ENCODE measurements at regions not wholly inside any gene's neighbourhood (a gene's known extent, or its start where the extent isn't known, plus 50 kb on each side); places are given as distances from the start of the nearest gene placed in this dataset.

GRCh38 chr14:84806622-84807021, 723.3 kb upstream of the FLRT2 start:
- DNase-seq (ENCODE audit: insufficient read length, low spot score) (no peak), FAIRE-seq (no peak)
- TF ChIP-seq SPI1 (IDR thresholded peaks at IDR 0.05; ENCODE audit: low read depth, low read length) (no peak), POU2F2 (IDR thresholded peaks at IDR 0.05; ENCODE audit: low read depth, low read length) (no peak), PAX5 (IDR thresholded peaks at IDR 0.05; ENCODE audit: insufficient read depth, low read length, severe bottlenecking) (no peak), TAF1 (IDR thresholded peaks at IDR 0.05; ENCODE audit: low read depth, low read length) (no peak), POLR2A (IDR thresholded peaks at IDR 0.05; ENCODE audit: low read depth, low read length) (no peak), POLR2AphosphoS5 (IDR thresholded peaks at IDR 0.05; ENCODE audit: low read depth, low read length) (no peak)

GRCh38 chr14:84807673-84808072, 722.3 kb upstream of the FLRT2 start:
- no peak for TF ChIP-seq TAF1 (IDR thresholded peaks at IDR 0.05; ENCODE audit: low read depth, low read length)
- TF ChIP-seq POLR2A (IDR thresholded peaks at IDR 0.05; ENCODE audit: low read depth, low read length), result no peak
- no peak for TF ChIP-seq SPI1 (IDR thresholded peaks at IDR 0.05; ENCODE audit: low read depth, low read length)
- TF ChIP-seq PAX5 (IDR thresholded peaks at IDR 0.05; ENCODE audit: insufficient read depth, low read length, severe bottlenecking), result no peak
- no peak for TF ChIP-seq POLR2AphosphoS5 (IDR thresholded peaks at IDR 0.05; ENCODE audit: low read depth, low read length)
- TF ChIP-seq POU2F2 (IDR thresholded peaks at IDR 0.05; ENCODE audit: low read depth, low read length), result no peak
- FAIRE-seq (no peak), DNase-seq (ENCODE audit: insufficient read length, low spot score) (no peak)

- TF ChIP-seq TAF1 (IDR thresholded peaks at IDR 0.05; ENCODE audit: low read depth, low read length) (no peak), POU2F2 (IDR thresholded peaks at IDR 0.05; ENCODE audit: low read depth, low read length) (no peak), PAX5 (IDR thresholded peaks at IDR 0.05; ENCODE audit: insufficient read depth, low read length, severe bottlenecking) (no peak), POLR2AphosphoS5 (IDR thresholded peaks at IDR 0.05; ENCODE audit: low read depth, low read length) (no peak), SPI1 (IDR thresholded peaks at IDR 0.05; ENCODE audit: low read depth, low read length) (no peak), POLR2A (IDR thresholded peaks at IDR 0.05; ENCODE audit: low read depth, low read length) (no peak)
- no peak for FAIRE-seq
- no peak for DNase-seq (ENCODE audit: insufficient read length, low spot score)
Observed at GRCh38 chr14:84809158-84809557, 720.8 kb upstream of the FLRT2 start.

GRCh38 chr14:84814391-84814790, 715.6 kb upstream of the FLRT2 start:
- FAIRE-seq, result no peak

GRCh38 chr14:84819528-84819927, 710.4 kb upstream of the FLRT2 start:
- DNase-seq (ENCODE audit: insufficient read length, low spot score), result no peak
- FAIRE-seq, result no peak

More at GRCh38 chr14:84814391-84814790, 715.6 kb upstream of the FLRT2 start:
- DNase-seq (ENCODE audit: insufficient read length, low spot score), result no peak
- TF ChIP-seq POU2F2 (IDR thresholded peaks at IDR 0.05; ENCODE audit: low read depth, low read length), result no peak
- no peak for TF ChIP-seq POLR2A (IDR thresholded peaks at IDR 0.05; ENCODE audit: low read depth, low read length)
- no peak for TF ChIP-seq PAX5 (IDR thresholded peaks at IDR 0.05; ENCODE audit: insufficient read depth, low read length, severe bottlenecking)
- TF ChIP-seq SPI1 (IDR thresholded peaks at IDR 0.05; ENCODE audit: low read depth, low read length), result no peak
- TF ChIP-seq POLR2AphosphoS5 (IDR thresholded peaks at IDR 0.05; ENCODE audit: low read depth, low read length), result no peak
- no peak for TF ChIP-seq TAF1 (IDR thresholded peaks at IDR 0.05; ENCODE audit: low read depth, low read length)

GRCh38 chr14:84825481-84826251, 704.3 kb upstream of the FLRT2 start:
- no peak for TF ChIP-seq PAX5 (IDR thresholded peaks at IDR 0.05; ENCODE audit: insufficient read depth, low read length, severe bottlenecking)
- no peak for TF ChIP-seq POLR2AphosphoS5 (IDR thresholded peaks at IDR 0.05; ENCODE audit: low read depth, low read length)
- TF ChIP-seq POU2F2 (IDR thresholded peaks at IDR 0.05; ENCODE audit: low read depth, low read length), result no peak
- TF ChIP-seq POLR2A (IDR thresholded peaks at IDR 0.05; ENCODE audit: low read depth, low read length), result no peak
- no peak for TF ChIP-seq TAF1 (IDR thresholded peaks at IDR 0.05; ENCODE audit: low read depth, low read length)
- FAIRE-seq (no peak), DNase-seq (ENCODE audit: insufficient read length, low spot score) (no peak)

More at GRCh38 chr14:84819528-84819927, 710.4 kb upstream of the FLRT2 start:
- no peak for TF ChIP-seq PAX5 (IDR thresholded peaks at IDR 0.05; ENCODE audit: insufficient read depth, low read length, severe bottlenecking)
- TF ChIP-seq POLR2AphosphoS5 (IDR thresholded peaks at IDR 0.05; ENCODE audit: low read depth, low read length), result no peak
- TF ChIP-seq POU2F2 (IDR thresholded peaks at IDR 0.05; ENCODE audit: low read depth, low read length), result no peak
- no peak for TF ChIP-seq SPI1 (IDR thresholded peaks at IDR 0.05; ENCODE audit: low read depth, low read length)
- TF ChIP-seq POLR2A (IDR thresholded peaks at IDR 0.05; ENCODE audit: low read depth, low read length), result no peak
- no peak for TF ChIP-seq TAF1 (IDR thresholded peaks at IDR 0.05; ENCODE audit: low read depth, low read length)

- no peak for TF ChIP-seq POU2F2 (IDR thresholded peaks at IDR 0.05; ENCODE audit: low read depth, low read length)
- TF ChIP-seq SPI1 (IDR thresholded peaks at IDR 0.05; ENCODE audit: low read depth, low read length), result no peak
- TF ChIP-seq POLR2AphosphoS5 (IDR thresholded peaks at IDR 0.05; ENCODE audit: low read depth, low read length), result no peak
- TF ChIP-seq TAF1 (IDR thresholded peaks at IDR 0.05; ENCODE audit: low read depth, low read length), result no peak
- no peak for FAIRE-seq
- DNase-seq (ENCODE audit: insufficient read length, low spot score), result no peak
Observed at GRCh38 chr14:84826294-84826693, 703.6 kb upstream of the FLRT2 start.

- TF ChIP-seq POLR2A (IDR thresholded peaks at IDR 0.05; ENCODE audit: low read depth, low read length), result no peak
- no peak for TF ChIP-seq POU2F2 (IDR thresholded peaks at IDR 0.05; ENCODE audit: low read depth, low read length)
- no peak for TF ChIP-seq SPI1 (IDR thresholded peaks at IDR 0.05; ENCODE audit: low read depth, low read length)
- TF ChIP-seq PAX5 (IDR thresholded peaks at IDR 0.05; ENCODE audit: insufficient read depth, low read length, severe bottlenecking), result no peak
- TF ChIP-seq POLR2AphosphoS5 (IDR thresholded peaks at IDR 0.05; ENCODE audit: low read depth, low read length), result no peak
- TF ChIP-seq TAF1 (IDR thresholded peaks at IDR 0.05; ENCODE audit: low read depth, low read length), result no peak
- no peak for FAIRE-seq
Observed at GRCh38 chr14:84850595-84850994, 679.3 kb upstream of the FLRT2 start.

GRCh38 chr14:84856751-84857534, 673.0 kb upstream of the FLRT2 start:
- DNase-seq (ENCODE audit: insufficient read length, low spot score) (no peak), FAIRE-seq (no peak)
- TF ChIP-seq POU2F2 (IDR thresholded peaks at IDR 0.05; ENCODE audit: low read depth, low read length) (no peak), POLR2AphosphoS5 (IDR thresholded peaks at IDR 0.05; ENCODE audit: low read depth, low read length) (no peak), PAX5 (IDR thresholded peaks at IDR 0.05; ENCODE audit: insufficient read depth, low read length, severe bottlenecking) (no peak), POLR2A (IDR thresholded peaks at IDR 0.05; ENCODE audit: low read depth, low read length) (no peak), SPI1 (IDR thresholded peaks at IDR 0.05; ENCODE audit: low read depth, low read length) (no peak), TAF1 (IDR thresholded peaks at IDR 0.05; ENCODE audit: low read depth, low read length) (no peak)

More at GRCh38 chr14:84850595-84850994, 679.3 kb upstream of the FLRT2 start:
- DNase-seq (ENCODE audit: insufficient read length, low spot score), result no peak

Data from GM12891 (cell line).